Chondrocyte (in vitro differentiated cells): ENCODE measurements at regions not wholly inside any gene's neighbourhood (a gene's known extent, or its start where the extent isn't known, plus 50 kb on each side); places are given as distances from the start of the nearest gene placed in this dataset.
"Not testable (repeated sequence)": the region's sequence is repeated elsewhere in the genome, so short reads cannot be mapped to it uniquely, and the experiment has no call there.

Source experiments
- DNase-seq: peaks from one replicate; pipeline ENCODE4 v3.0.0; 2021; ENCODE audit warnings: mixed read lengths, low spot score
- H3K27ac Mint-ChIP-seq: one replicate; pipeline ENCODE4 v1.8.0; 2021; ENCODE audit warnings: mild to moderate bottlenecking, moderate library complexity, mixed read lengths; ENCODE audit not compliant: unreplicated experiment
- H3K27me3 Mint-ChIP-seq: 2 replicates; pipeline ENCODE4 v1.8.0; 2021; ENCODE audit warnings: low read depth, mixed read lengths
- H3K36me3 Mint-ChIP-seq: 2 replicates; pipeline ENCODE4 v1.8.0; 2021; ENCODE audit warnings: low read depth, mixed read lengths
- H3K4me1 Mint-ChIP-seq: 2 replicates; pipeline ENCODE4 v1.8.0; 2021; ENCODE audit warnings: low read depth, mild to moderate bottlenecking, mixed read lengths
- H3K4me3 Mint-ChIP-seq: one replicate; pipeline ENCODE4 v1.8.0; 2021; ENCODE audit warnings: mild to moderate bottlenecking, moderate library complexity, mixed read lengths; ENCODE audit not compliant: unreplicated experiment
- H3K9me3 Mint-ChIP-seq: 2 replicates; pipeline ENCODE4 v1.8.0; 2021; ENCODE audit warnings: low read depth, mixed read lengths
- TF ChIP-seq, protein P1 (sequence below): fragments of 200-600 bp; sonication (generic); IDR thresholded peaks from 2 replicates; pipeline ENCODE4 v1.5.0; 2021; ENCODE audit warnings: antibody characterized with exemption, mild to moderate bottlenecking, moderate library complexity

DNA sequence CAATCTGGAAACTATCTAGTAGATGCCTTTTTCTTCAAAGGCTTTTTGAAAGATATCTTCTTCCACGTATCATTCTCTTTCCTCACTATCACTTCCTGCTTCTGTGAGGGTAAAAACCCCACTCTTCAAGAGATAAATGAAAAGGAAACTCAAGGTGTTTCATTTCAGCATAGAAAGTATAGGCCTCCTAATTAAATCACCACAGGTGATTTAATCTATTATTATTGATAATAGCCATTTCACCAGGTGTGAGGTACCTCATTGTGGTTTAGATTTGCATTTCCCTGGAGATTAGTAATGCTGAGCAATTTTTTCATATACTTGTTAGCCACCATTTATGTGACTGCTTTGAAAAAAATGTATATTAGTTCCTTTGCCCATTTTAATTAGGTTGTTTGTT is 92.0 kb upstream of the EMCN start:
- Mint-ChIP-seq H3K4me3 (no peak overlapping the region), H3K27ac (no peak overlapping the region), H3K9me3 (no peaks in the 10 kb centered on the region), H3K4me1 (no peaks in the 10 kb centered on the region), H3K36me3 (no peaks in the 10 kb centered on the region), H3K27me3 (no peaks in the 10 kb centered on the region)
- TF ChIP-seq, protein P1, sequence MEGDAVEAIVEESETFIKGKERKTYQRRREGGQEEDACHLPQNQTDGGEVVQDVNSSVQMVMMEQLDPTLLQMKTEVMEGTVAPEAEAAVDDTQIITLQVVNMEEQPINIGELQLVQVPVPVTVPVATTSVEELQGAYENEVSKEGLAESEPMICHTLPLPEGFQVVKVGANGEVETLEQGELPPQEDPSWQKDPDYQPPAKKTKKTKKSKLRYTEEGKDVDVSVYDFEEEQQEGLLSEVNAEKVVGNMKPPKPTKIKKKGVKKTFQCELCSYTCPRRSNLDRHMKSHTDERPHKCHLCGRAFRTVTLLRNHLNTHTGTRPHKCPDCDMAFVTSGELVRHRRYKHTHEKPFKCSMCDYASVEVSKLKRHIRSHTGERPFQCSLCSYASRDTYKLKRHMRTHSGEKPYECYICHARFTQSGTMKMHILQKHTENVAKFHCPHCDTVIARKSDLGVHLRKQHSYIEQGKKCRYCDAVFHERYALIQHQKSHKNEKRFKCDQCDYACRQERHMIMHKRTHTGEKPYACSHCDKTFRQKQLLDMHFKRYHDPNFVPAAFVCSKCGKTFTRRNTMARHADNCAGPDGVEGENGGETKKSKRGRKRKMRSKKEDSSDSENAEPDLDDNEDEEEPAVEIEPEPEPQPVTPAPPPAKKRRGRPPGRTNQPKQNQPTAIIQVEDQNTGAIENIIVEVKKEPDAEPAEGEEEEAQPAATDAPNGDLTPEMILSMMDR = no peak
- no peak for DNase-seq

DNA sequence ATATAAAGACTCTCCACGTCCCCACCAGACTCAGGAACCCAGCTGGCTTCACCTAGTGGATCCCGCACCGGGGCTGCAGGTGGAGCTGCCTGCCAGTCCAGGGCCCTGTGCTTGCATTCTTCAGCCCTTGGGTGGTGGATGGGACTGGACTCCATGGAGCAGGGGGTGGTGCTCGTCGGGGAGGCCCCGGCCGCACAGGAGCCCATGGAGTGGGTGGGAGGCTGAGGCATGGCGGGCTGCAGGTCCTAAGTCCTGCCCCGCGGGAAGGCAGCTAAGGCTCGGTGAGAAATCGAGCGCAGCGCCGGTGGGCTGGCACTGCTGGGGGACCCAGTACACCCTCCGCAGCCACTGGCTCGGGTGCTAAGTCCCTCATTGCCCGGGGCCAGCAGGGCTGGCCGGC is 90.8 kb upstream of the EMCN start:
- not testable (repeated sequence) for H3K4me1 Mint-ChIP-seq, DNase-seq, H3K36me3 Mint-ChIP-seq, H3K9me3 Mint-ChIP-seq, H3K27ac Mint-ChIP-seq, H3K27me3 Mint-ChIP-seq, H3K4me3 Mint-ChIP-seq

DNA sequence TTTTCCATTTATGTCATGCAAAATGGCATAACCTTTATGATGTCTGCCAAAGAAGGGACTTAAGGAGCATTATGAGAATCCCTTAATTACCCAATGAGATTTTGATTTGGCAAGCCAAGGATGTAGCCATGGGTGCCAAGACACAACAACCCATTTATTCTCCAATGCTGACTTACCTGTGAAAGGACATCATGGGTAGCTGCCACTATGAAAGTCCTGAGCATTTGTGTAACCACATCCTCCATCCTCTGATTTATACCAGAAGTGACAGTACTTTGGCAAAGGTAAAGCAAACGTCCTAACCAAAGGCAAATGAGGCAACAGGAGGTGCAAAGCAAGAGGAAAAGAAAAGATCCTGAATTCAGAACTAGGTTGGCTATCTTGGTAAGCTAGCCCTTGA is 87.3 kb upstream of the EMCN start:
- H3K27me3 Mint-ChIP-seq = peaks cover 3% of the 10 kb centered on the region
- TF ChIP-seq, protein P1 = no peak
- no peak for DNase-seq
- no peaks in the 10 kb centered on the region for H3K36me3 Mint-ChIP-seq
- no peaks in the 10 kb centered on the region for H3K4me1 Mint-ChIP-seq
- H3K9me3 Mint-ChIP-seq = no peaks in the 10 kb centered on the region
- no peak overlapping the region for H3K27ac Mint-ChIP-seq
- H3K4me3 Mint-ChIP-seq = no peak overlapping the region

DNA sequence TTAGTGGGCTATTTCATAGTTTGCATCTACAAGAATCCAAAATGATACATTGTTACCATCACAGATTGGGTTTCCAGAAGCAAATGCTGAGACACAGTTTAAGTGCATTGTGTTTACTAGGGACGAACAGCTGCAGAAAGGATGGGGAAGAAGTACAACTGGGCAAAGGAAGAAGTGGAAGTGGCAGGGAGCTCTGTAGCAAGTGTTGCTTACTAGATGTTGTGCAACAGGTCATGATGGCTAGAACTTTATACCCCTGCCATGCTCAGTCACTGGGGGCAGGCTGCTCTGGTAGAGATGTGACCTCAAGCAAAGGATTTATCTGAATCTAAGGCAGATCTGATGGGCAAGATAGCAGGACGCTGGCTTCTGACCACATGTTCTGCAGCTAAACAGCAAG is 76.1 kb upstream of the EMCN start:
- Mint-ChIP-seq H3K4me1 (no peaks in the 10 kb centered on the region), H3K27ac (no peak overlapping the region), H3K27me3 (peaks cover 24% of the 10 kb centered on the region), H3K36me3 (peaks cover 1% of the 10 kb centered on the region), H3K9me3 (peaks cover 4% of the 10 kb centered on the region), H3K4me3 (no peak overlapping the region)
- TF ChIP-seq, protein P1 = no peak
- DNase-seq = no peak

DNA sequence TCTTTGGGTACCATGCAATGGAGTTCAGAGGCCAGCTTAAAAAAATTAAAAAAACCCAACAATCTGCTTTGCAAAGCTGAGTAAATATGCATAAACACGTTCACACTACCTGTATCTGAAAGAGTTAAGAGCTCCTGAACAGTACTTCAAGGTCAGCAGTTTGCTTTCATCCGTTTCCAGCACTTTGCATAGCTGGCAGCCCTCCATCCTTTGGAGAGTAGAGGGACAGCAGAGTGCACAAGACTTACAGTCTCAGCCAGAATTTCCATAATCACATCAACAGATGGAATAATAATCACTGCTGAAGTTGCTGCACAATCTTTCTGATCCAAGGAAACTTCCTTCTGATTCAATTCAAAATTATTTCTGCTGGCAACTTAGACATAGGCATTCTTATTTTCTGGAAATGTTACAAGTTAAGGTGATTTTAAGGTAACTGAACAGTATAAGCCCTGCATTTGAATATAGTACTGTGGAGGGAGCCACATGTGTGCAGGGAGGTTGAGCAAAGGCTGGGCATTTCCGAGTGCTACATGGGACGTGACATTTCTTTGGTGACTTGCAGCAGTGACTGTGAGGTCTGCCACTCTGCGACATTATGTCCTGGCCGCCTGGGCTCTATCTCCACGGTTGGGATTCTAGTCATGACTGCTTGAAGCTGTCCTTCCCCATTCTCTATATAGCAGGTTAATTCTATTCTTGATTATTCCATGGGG is 73.5 kb upstream of the EMCN start:
- no peaks in the 10 kb centered on the region for H3K9me3 Mint-ChIP-seq
- TF ChIP-seq, protein P1 = no peak
- no peak overlapping the region for H3K4me3 Mint-ChIP-seq

DNA sequence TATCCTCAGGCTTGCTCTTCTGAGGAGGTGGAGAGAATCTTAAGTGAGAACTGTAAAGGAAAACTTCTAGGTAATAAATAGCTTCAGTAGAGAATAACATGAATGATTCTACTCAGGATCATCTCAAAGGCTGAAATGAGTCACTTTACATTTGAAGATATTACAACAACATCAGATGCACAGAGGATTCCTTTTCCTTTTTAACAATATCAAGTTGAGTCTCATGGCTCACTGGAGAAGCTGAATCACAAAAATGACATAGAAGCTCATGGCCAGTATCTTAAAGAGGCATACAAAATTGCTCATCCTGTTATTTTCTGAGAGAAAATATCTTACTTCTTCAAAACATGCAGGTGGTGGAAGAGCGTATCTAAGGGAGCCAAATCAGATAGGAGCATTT is 72.5 kb upstream of the EMCN start:
- TF ChIP-seq, protein P1 = no peak
- Mint-ChIP-seq H3K9me3 (no peaks in the 10 kb centered on the region), H3K4me1 (no peaks in the 10 kb centered on the region)

More for the DNA sequence above, 73.5 kb upstream of the EMCN start:
- Mint-ChIP-seq H3K4me1 (no peaks in the 10 kb centered on the region), H3K27me3 (peaks cover 24% of the 10 kb centered on the region), H3K27ac (no peak overlapping the region), H3K36me3 (peaks cover 1% of the 10 kb centered on the region)
- no peak for DNase-seq

More for the DNA sequence above, 72.5 kb upstream of the EMCN start:
- DNase-seq = no peak
- Mint-ChIP-seq H3K27ac (no peak overlapping the region), H3K4me3 (no peak overlapping the region), H3K36me3 (peaks cover 1% of the 10 kb centered on the region), H3K27me3 (peaks cover 24% of the 10 kb centered on the region)
